ENCODE measurements at regions not wholly inside any gene's neighbourhood (a gene's known extent, or its start where the extent isn't known, plus 50 kb on each side); places are given as distances from the start of the nearest gene placed in this dataset.
"Not testable (repeated sequence)": the region's sequence is repeated elsewhere in the genome, so short reads cannot be mapped to it uniquely, and the experiment has no call there.

DNA sequence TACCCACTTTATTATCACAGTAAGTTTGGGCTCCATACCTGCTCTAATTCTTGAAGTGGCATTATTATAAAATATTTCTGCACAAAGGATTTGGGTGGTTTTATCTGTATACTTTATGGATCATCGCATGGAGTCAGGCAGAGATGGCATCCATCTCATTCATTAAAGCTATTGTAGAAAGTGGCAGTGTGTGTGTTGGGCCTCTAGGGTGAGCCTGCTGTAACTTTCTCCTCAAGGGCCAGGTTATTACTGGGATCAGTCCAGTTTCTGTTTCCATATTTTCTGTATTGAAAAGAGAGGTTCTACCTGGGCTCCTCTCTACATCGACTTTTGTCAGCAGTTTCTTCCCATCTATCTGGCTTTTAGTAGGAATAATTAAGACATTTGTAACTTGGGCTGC, 511.1 kb downstream of the MMUT start:
- Histone ChIP-seq H3K27me3 (ENCODE audit: insufficient read depth, poor library complexity, severe bottlenecking) (no peaks in the 10 kb centered on the region), H3K27ac (replicated peaks) (no peak overlapping the region), H3K4me3 (replicated peaks; ENCODE audit: insufficient read depth, low read length) (no peak overlapping the region)
- TF ChIP-seq, protein P1, sequence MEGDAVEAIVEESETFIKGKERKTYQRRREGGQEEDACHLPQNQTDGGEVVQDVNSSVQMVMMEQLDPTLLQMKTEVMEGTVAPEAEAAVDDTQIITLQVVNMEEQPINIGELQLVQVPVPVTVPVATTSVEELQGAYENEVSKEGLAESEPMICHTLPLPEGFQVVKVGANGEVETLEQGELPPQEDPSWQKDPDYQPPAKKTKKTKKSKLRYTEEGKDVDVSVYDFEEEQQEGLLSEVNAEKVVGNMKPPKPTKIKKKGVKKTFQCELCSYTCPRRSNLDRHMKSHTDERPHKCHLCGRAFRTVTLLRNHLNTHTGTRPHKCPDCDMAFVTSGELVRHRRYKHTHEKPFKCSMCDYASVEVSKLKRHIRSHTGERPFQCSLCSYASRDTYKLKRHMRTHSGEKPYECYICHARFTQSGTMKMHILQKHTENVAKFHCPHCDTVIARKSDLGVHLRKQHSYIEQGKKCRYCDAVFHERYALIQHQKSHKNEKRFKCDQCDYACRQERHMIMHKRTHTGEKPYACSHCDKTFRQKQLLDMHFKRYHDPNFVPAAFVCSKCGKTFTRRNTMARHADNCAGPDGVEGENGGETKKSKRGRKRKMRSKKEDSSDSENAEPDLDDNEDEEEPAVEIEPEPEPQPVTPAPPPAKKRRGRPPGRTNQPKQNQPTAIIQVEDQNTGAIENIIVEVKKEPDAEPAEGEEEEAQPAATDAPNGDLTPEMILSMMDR (IDR thresholded peaks at IDR 0.05; ENCODE audit: insufficient read depth, low read length), result no peak
- no peak for TF ChIP-seq POLR2AphosphoS5 (IDR thresholded peaks at IDR 0.05; ENCODE audit: low read depth)
- no peak for TF ChIP-seq SPI1 (IDR thresholded peaks at IDR 0.05; ENCODE audit: borderline replicate concordance, low read depth)
- TF ChIP-seq, protein P2, sequence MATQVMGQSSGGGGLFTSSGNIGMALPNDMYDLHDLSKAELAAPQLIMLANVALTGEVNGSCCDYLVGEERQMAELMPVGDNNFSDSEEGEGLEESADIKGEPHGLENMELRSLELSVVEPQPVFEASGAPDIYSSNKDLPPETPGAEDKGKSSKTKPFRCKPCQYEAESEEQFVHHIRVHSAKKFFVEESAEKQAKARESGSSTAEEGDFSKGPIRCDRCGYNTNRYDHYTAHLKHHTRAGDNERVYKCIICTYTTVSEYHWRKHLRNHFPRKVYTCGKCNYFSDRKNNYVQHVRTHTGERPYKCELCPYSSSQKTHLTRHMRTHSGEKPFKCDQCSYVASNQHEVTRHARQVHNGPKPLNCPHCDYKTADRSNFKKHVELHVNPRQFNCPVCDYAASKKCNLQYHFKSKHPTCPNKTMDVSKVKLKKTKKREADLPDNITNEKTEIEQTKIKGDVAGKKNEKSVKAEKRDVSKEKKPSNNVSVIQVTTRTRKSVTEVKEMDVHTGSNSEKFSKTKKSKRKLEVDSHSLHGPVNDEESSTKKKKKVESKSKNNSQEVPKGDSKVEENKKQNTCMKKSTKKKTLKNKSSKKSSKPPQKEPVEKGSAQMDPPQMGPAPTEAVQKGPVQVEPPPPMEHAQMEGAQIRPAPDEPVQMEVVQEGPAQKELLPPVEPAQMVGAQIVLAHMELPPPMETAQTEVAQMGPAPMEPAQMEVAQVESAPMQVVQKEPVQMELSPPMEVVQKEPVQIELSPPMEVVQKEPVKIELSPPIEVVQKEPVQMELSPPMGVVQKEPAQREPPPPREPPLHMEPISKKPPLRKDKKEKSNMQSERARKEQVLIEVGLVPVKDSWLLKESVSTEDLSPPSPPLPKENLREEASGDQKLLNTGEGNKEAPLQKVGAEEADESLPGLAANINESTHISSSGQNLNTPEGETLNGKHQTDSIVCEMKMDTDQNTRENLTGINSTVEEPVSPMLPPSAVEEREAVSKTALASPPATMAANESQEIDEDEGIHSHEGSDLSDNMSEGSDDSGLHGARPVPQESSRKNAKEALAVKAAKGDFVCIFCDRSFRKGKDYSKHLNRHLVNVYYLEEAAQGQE (IDR thresholded peaks at IDR 0.05; ENCODE audit: insufficient replicate concordance, low read depth), result no peak
- no peak for TF ChIP-seq GABPA (IDR thresholded peaks at IDR 0.05; ENCODE audit: low read depth)
- DNase-seq (ENCODE audit: low read depth in 1 of 2, low spot score in 1 of 2), result no peak

GRCh38 chr6:48944276-48944675, 518.8 kb downstream of the MMUT start:
- H3K27ac ChIP-seq (replicated peaks); DNase-seq (ENCODE audit: low read depth in 1 of 2, low spot score in 1 of 2); H3K27me3 ChIP-seq (ENCODE audit: insufficient read depth, poor library complexity, severe bottlenecking); H3K4me3 ChIP-seq (replicated peaks; ENCODE audit: insufficient read depth, low read length): not testable (repeated sequence)

DNA sequence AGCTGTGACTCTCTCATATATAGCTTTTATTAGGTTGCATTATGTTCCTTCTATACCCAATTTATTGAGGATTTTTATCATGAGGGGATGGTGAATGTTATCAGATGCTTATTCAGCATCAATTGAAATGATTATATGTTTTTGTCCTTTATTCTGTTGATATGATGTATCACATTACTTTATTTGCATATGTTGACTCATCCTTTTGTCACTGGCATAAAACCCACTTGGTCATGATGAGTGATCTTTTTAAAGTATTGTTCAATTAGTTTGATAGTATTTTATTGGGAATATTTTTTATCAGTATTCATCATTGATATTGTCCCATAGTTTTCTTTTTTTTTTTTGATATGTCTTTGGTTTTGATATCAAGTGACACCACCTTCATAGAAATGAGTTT, 529.9 kb downstream of the MMUT start:
- H3K27me3 ChIP-seq (ENCODE audit: insufficient read depth, poor library complexity, severe bottlenecking), result no peaks in the 10 kb centered on the region
- DNase-seq (ENCODE audit: low read depth in 1 of 2, low spot score in 1 of 2), result no peak
- H3K27ac ChIP-seq (replicated peaks), result no peak overlapping the region
- no peak overlapping the region for H3K4me3 ChIP-seq (replicated peaks; ENCODE audit: insufficient read depth, low read length)
- no peak for TF ChIP-seq SPI1 (IDR thresholded peaks at IDR 0.05; ENCODE audit: borderline replicate concordance, low read depth)

- H3K27ac ChIP-seq (replicated peaks), result no peak overlapping the region
- no peak for DNase-seq (ENCODE audit: low read depth in 1 of 2, low spot score in 1 of 2)
- TF ChIP-seq, protein P1 (IDR thresholded peaks at IDR 0.05; ENCODE audit: insufficient read depth, low read length), result no peak
- no peak for TF ChIP-seq SPI1 (IDR thresholded peaks at IDR 0.05; ENCODE audit: borderline replicate concordance, low read depth)
- no peak for TF ChIP-seq GABPA (IDR thresholded peaks at IDR 0.05; ENCODE audit: low read depth)
- no peaks in the 10 kb centered on the region for H3K27me3 ChIP-seq (ENCODE audit: insufficient read depth, poor library complexity, severe bottlenecking)
- H3K4me3 ChIP-seq (replicated peaks; ENCODE audit: insufficient read depth, low read length), result no peak overlapping the region
Measured at GRCh38 chr6:48928937-48929336, 534.1 kb downstream of the MMUT start.

GRCh38 chr6:48922837-48923236, 540.2 kb downstream of the MMUT start:
- TF ChIP-seq SPI1 (IDR thresholded peaks at IDR 0.05; ENCODE audit: borderline replicate concordance, low read depth), result no peak
- TF ChIP-seq POLR2AphosphoS5 (IDR thresholded peaks at IDR 0.05; ENCODE audit: low read depth), result no peak
- TF ChIP-seq, protein P2 (IDR thresholded peaks at IDR 0.05; ENCODE audit: insufficient replicate concordance, low read depth), result no peak
- no peak for TF ChIP-seq GABPA (IDR thresholded peaks at IDR 0.05; ENCODE audit: low read depth)
- TF ChIP-seq, protein P1 (IDR thresholded peaks at IDR 0.05; ENCODE audit: insufficient read depth, low read length), result no peak

More at GRCh38 chr6:48922837-48923236, 540.2 kb downstream of the MMUT start:
- Histone ChIP-seq H3K4me3 (replicated peaks; ENCODE audit: insufficient read depth, low read length) (no peak overlapping the region), H3K27ac (replicated peaks) (no peak overlapping the region), H3K27me3 (ENCODE audit: insufficient read depth, poor library complexity, severe bottlenecking) (no peaks in the 10 kb centered on the region)
- DNase-seq (ENCODE audit: low read depth in 1 of 2, low spot score in 1 of 2), result no peak
